ENCODE measurements at regions not wholly inside any gene's neighbourhood (a gene's known extent, or its start where the extent isn't known, plus 50 kb on each side); places are given as distances from the start of the nearest gene placed in this dataset.

DNA sequence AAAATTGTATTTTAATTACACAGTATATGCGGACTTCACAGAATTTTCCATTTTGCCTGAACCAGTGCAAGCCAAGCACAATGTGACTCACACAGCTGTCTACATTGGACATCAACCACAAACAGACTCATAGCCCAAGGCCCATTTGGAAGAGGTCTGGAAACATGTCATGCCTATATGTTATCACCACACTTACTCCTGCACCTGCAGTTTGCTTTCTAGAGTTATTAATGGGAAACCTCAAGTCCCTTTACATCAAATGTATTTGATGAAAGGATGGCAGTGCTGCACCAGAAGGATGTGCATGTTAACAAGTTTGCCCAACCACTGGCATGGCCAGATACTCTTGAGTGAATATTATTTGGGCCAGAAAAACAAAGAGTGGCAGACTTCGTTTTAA is 548.9 kb upstream of the CDH2 start:
- Histone ChIP-seq H3K36me3 (ENCODE audit: insufficient read depth) (no peaks in the 10 kb centered on the region), H3K27ac (0 out of 2 replicates have a peak overlapping the region, but pooled peaks have one; percentile 15), H3K4me2 (no peak overlapping the region), H3K79me2 (ENCODE audit: insufficient read depth, low read depth) (no peaks in the 10 kb centered on the region), H3K4me3 (IDR thresholded peaks at IDR 0.05; ENCODE audit: insufficient read depth, low read depth, low read length) (no peak overlapping the region), H3K27me3 (ENCODE audit: insufficient read depth, low read depth) (no peaks in the 10 kb centered on the region), H4K20me1 (ENCODE audit: insufficient read depth) (no peaks in the 10 kb centered on the region), H3K9ac (no peak overlapping the region), H3K4me1 (ENCODE audit: low read depth, poor library complexity, severe bottlenecking) (peaks cover 15% of the 10 kb centered on the region), H2AFZ (ENCODE audit: low read depth) (no peak overlapping the region)
- TF ChIP-seq, protein P1, sequence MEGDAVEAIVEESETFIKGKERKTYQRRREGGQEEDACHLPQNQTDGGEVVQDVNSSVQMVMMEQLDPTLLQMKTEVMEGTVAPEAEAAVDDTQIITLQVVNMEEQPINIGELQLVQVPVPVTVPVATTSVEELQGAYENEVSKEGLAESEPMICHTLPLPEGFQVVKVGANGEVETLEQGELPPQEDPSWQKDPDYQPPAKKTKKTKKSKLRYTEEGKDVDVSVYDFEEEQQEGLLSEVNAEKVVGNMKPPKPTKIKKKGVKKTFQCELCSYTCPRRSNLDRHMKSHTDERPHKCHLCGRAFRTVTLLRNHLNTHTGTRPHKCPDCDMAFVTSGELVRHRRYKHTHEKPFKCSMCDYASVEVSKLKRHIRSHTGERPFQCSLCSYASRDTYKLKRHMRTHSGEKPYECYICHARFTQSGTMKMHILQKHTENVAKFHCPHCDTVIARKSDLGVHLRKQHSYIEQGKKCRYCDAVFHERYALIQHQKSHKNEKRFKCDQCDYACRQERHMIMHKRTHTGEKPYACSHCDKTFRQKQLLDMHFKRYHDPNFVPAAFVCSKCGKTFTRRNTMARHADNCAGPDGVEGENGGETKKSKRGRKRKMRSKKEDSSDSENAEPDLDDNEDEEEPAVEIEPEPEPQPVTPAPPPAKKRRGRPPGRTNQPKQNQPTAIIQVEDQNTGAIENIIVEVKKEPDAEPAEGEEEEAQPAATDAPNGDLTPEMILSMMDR (conservative IDR thresholded peaks at IDR 0.05; ENCODE audit: low read depth, low read length) = no peak

DNA sequence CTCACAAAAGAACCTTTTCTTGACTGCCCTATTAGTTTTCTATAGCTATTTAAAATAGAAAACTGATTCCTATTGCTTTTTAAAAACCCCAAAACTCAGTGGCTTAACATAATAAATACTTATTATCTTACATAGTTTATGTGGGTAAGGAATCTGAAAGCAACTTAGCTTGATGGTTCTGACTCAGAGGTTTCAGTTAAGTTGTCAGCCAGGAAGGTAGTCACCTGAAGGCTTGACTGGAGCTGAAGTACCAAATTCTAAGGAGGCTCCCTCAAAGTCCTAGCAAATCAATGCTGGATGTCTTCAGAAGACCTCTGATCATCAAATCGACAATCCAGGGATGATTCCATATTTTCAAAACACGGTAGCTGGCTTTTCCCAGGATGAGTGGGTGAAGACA is 546.6 kb upstream of the CDH2 start:
- H4K20me1 ChIP-seq (ENCODE audit: insufficient read depth) = no peaks in the 10 kb centered on the region
- no peak overlapping the region for H3K4me3 ChIP-seq (IDR thresholded peaks at IDR 0.05; ENCODE audit: insufficient read depth, low read depth, low read length)
- peak overlapping the region; percentile 21; the same call in 1 of the 2 replicates for H3K27ac ChIP-seq
- no peaks in the 10 kb centered on the region for H3K79me2 ChIP-seq (ENCODE audit: insufficient read depth, low read depth)
- no peaks in the 10 kb centered on the region for H3K36me3 ChIP-seq (ENCODE audit: insufficient read depth)
- H3K9ac ChIP-seq = no peak overlapping the region
- peak overlapping the region; percentile 17; the same call in 1 of the 2 replicates for H3K4me2 ChIP-seq
- H2AFZ ChIP-seq (ENCODE audit: low read depth) = no peak overlapping the region
- peaks cover 15% of the 10 kb centered on the region for H3K4me1 ChIP-seq (ENCODE audit: low read depth, poor library complexity, severe bottlenecking)
- TF ChIP-seq, protein P1 (conservative IDR thresholded peaks at IDR 0.05; ENCODE audit: low read depth, low read length) = no peak
- no peaks in the 10 kb centered on the region for H3K27me3 ChIP-seq (ENCODE audit: insufficient read depth, low read depth)

DNA sequence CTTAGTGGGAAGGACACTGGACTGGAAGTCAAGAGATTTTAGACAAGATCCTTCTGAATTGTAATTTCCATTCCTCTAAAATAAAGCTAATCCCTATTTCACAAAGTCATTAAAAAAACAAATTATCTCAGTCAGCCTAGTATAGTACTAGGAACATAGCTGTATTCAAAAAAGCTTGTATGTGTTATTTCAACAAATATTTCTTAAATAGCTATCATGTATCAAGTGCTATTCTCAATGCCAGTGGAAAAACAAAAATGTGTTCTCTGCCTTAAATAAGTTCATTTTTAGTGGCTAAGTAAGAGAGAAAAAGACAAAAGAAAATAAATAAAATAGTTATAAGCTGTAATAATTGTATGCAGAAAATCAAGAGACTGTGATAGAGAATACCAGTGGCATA is 541.8 kb upstream of the CDH2 start:
- no peaks in the 10 kb centered on the region for H3K36me3 ChIP-seq (ENCODE audit: insufficient read depth)
- H3K27ac ChIP-seq = no peak overlapping the region
- no peak overlapping the region for H3K4me3 ChIP-seq (IDR thresholded peaks at IDR 0.05; ENCODE audit: insufficient read depth, low read depth, low read length)
- no peaks in the 10 kb centered on the region for H3K79me2 ChIP-seq (ENCODE audit: insufficient read depth, low read depth)
- H3K4me2 ChIP-seq = no peak overlapping the region
- H2AFZ ChIP-seq (ENCODE audit: low read depth) = no peak overlapping the region
- TF ChIP-seq, protein P1 (conservative IDR thresholded peaks at IDR 0.05; ENCODE audit: low read depth, low read length) = no peak
- H3K27me3 ChIP-seq (ENCODE audit: insufficient read depth, low read depth) = no peaks in the 10 kb centered on the region
- no peaks in the 10 kb centered on the region for H4K20me1 ChIP-seq (ENCODE audit: insufficient read depth)
- peaks cover 11% of the 10 kb centered on the region for H3K4me1 ChIP-seq (ENCODE audit: low read depth, poor library complexity, severe bottlenecking)
- H3K9ac ChIP-seq = no peak overlapping the region

DNA sequence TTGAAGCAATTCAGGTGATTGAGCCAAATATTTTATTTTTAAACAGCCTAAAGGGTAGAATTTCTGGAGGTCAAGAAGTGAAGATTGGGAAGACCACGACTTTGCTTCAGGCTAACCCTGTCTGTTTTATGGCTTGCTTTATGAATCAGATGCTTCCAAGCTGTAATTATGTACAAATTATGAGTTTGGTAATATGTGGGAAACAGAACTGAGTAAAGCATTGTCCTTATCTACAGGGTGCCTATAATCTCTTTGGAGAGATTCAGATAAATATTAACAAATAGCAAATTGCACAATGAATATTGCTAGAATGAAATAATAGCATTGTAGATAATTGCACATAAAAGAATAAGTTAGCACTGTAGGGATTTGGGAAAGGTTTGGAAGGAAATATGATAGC is 539.4 kb upstream of the CDH2 start:
- Histone ChIP-seq H3K9ac (no peak overlapping the region), H3K4me3 (IDR thresholded peaks at IDR 0.05; ENCODE audit: insufficient read depth, low read depth, low read length) (no peak overlapping the region), H3K27me3 (ENCODE audit: insufficient read depth, low read depth) (no peaks in the 10 kb centered on the region), H3K27ac (no peak overlapping the region), H3K4me2 (no peak overlapping the region), H4K20me1 (ENCODE audit: insufficient read depth) (no peaks in the 10 kb centered on the region), H3K79me2 (ENCODE audit: insufficient read depth, low read depth) (no peaks in the 10 kb centered on the region), H2AFZ (ENCODE audit: low read depth) (no peak overlapping the region), H3K36me3 (ENCODE audit: insufficient read depth) (no peaks in the 10 kb centered on the region), H3K4me1 (ENCODE audit: low read depth, poor library complexity, severe bottlenecking) (no peaks in the 10 kb centered on the region)
- TF ChIP-seq, protein P1 (conservative IDR thresholded peaks at IDR 0.05; ENCODE audit: low read depth, low read length) = no peak
